Mesenchymal stem cell (in vitro differentiated cells and primary cell): ENCODE measurements at regions not wholly inside any gene's neighbourhood (a gene's known extent, or its start where the extent isn't known, plus 50 kb on each side); places are given as distances from the start of the nearest gene placed in this dataset.

Source experiments
- DNase-seq: peaks from one replicate; pipeline ENCODE4 v3.0.0-alpha.2; 2013
- H2AFZ ChIP-seq: one replicate; pipeline ENCODE4 v1.6.1; 2013; ENCODE audit warnings: low read depth, mild to moderate bottlenecking, control low read depth, inconsistent platforms, low read length, moderate library complexity
- H2AK5ac ChIP-seq: 2 replicates; pipeline ENCODE4 v1.6.1; 2013; ENCODE audit warnings: low read length, moderate library complexity, mild to moderate bottlenecking, inconsistent platforms; ENCODE audit not compliant: severe bottlenecking
- H2BK120ac ChIP-seq: one replicate; pipeline ENCODE4 v1.6.1; 2013; ENCODE audit warnings: low read depth, mild to moderate bottlenecking, inconsistent platforms, low read length, moderate library complexity
- H2BK12ac ChIP-seq, 2 experiments: one replicate each; pipeline ENCODE4 v1.6.1; 2013; ENCODE audit warnings: inconsistent platforms in 2 of 2, low read length in 2 of 2, mild to moderate bottlenecking in 2 of 2, moderate library complexity in 2 of 2, control low read depth in 1 of 2
- H2BK15ac ChIP-seq: one replicate; pipeline ENCODE4 v1.6.1; 2013; ENCODE audit warnings: mild to moderate bottlenecking, low read depth, inconsistent platforms; ENCODE audit not compliant: poor library complexity, severe bottlenecking
- H2BK5ac ChIP-seq: 2 replicates; pipeline ENCODE4 v1.6.1; 2013; ENCODE audit warnings: low read depth, mild to moderate bottlenecking, low read length, control low read depth, inconsistent platforms; ENCODE audit not compliant: poor library complexity, severe bottlenecking
- H3K14ac ChIP-seq, 2 experiments: one replicate each; pipeline ENCODE4 v1.6.1; 2013; ENCODE audit warnings: inconsistent platforms in 2 of 2, low read length in 2 of 2, control low read depth in 1 of 2, mild to moderate bottlenecking in 1 of 2, moderate library complexity in 1 of 2
- H3K18ac ChIP-seq, 2 experiments: one replicate each; pipeline ENCODE4 v1.6.1; 2013; ENCODE audit warnings: inconsistent platforms in 2 of 2, low read length in 2 of 2, control low read depth in 1 of 2, low read depth in 1 of 2, mild to moderate bottlenecking in 1 of 2
- H3K23ac ChIP-seq, 2 experiments: one replicate each; pipeline ENCODE4 v1.6.1; 2013; ENCODE audit warnings: inconsistent platforms in 2 of 2, low read length in 2 of 2, mild to moderate bottlenecking in 2 of 2, moderate library complexity in 2 of 2, control low read depth in 1 of 2
- H3K27ac ChIP-seq: 2 replicates; pipeline ENCODE4 v1.5.1; 2013; ENCODE audit warnings: mild to moderate bottlenecking, moderate library complexity, low read length, control low read depth, inconsistent platforms; ENCODE audit not compliant: poor library complexity, severe bottlenecking
- H3K27me3 ChIP-seq, 2 experiments: 2 replicates each; pipeline versions ENCODE4 v1.6.1 to v1.7.0; 2013; ENCODE audit warnings: low read length in 2 of 2, mild to moderate bottlenecking in 2 of 2, moderate library complexity in 2 of 2, control low read depth in 1 of 2, inconsistent platforms in 1 of 2; ENCODE audit not compliant: control insufficient read depth in 1 of 2, insufficient read depth in 1 of 2
- H3K36me3 ChIP-seq, 2 experiments: 2 replicates each; pipeline versions ENCODE4 v1.6.1 to v1.7.0; 2013; ENCODE audit warnings: low read length in 2 of 2, control low read depth in 1 of 2, inconsistent platforms in 1 of 2, low read depth in 1 of 2, mild to moderate bottlenecking in 1 of 2; ENCODE audit not compliant: insufficient read depth in 2 of 2, control insufficient read depth in 1 of 2
- H3K4ac ChIP-seq, 2 experiments: one replicate each; pipeline ENCODE4 v1.6.1; 2013; ENCODE audit warnings: inconsistent platforms in 2 of 2, low read length in 2 of 2, mild to moderate bottlenecking in 2 of 2, moderate library complexity in 2 of 2, control low read depth in 1 of 2, low read depth in 1 of 2
- H3K4me1 ChIP-seq: 2 replicates; pipeline ENCODE4 v1.6.1; 2013; ENCODE audit warnings: low read depth, low read length, control low read depth; ENCODE audit not compliant: control insufficient read depth, insufficient read depth
- H3K4me2 ChIP-seq: 2 replicates; pipeline ENCODE4 v1.6.1; 2013; ENCODE audit warnings: low read length, mild to moderate bottlenecking, inconsistent platforms; ENCODE audit not compliant: poor library complexity, severe bottlenecking
- H3K4me3 ChIP-seq, 2 experiments: 2 replicates each; pipeline versions ENCODE4 v1.5.1 to v1.7.0; 2013; ENCODE audit warnings: low read length in 2 of 2, mild to moderate bottlenecking in 2 of 2, control low read depth in 1 of 2, low read depth in 1 of 2; ENCODE audit not compliant: insufficient read depth in 1 of 2
- H3K79me1 ChIP-seq: replicated peaks from 2 replicates; pipeline ENCODE4 v1.6.1; 2013; ENCODE audit warnings: mild to moderate bottlenecking, control low read depth, low read length, inconsistent platforms; ENCODE audit not compliant: poor library complexity, severe bottlenecking
- H3K9ac ChIP-seq: 2 replicates; pipeline ENCODE4 v1.7.0; 2013; ENCODE audit warnings: mild to moderate bottlenecking, low read length, moderate library complexity
- H3K9me3 ChIP-seq: 2 replicates; pipeline ENCODE4 v1.7.0; 2013; ENCODE audit warnings: mild to moderate bottlenecking, low read length; ENCODE audit not compliant: control insufficient read depth
- H4K8ac ChIP-seq: one replicate; pipeline ENCODE4 v1.6.1; 2013; ENCODE audit warnings: inconsistent platforms, mild to moderate bottlenecking, low read length, moderate library complexity
- H4K91ac ChIP-seq: one replicate; pipeline ENCODE4 v1.6.1; 2013; ENCODE audit warnings: mild to moderate bottlenecking, low read length, inconsistent platforms
- WGBS: methylation state at CpG from one replicate; pipeline ENCODE4 v1.1.7; 2013; ENCODE audit warnings: mixed read lengths; 5-methylcytosine and 5-hydroxymethylcytosine counted together

GRCh38 chr4:71230271-71231128, 108.3 kb upstream of the SLC4A4 start:
- Histone ChIP-seq H4K91ac (peak overlapping the region; percentile 0), H3K4me1 (peaks cover 2% of the 10 kb centered on the region), H3K36me3 (no peaks in the 10 kb centered on the region), H4K8ac (no peak overlapping the region), H3K9ac (no peak overlapping the region), H2BK5ac (no peak overlapping the region), H2AK5ac (no peak overlapping the region), H3K14ac (no peak overlapping the region), H2BK120ac (no peak overlapping the region), H3K23ac (peak overlapping the region in 1 of 2 experiments; percentile 1), H3K4me3 (peak overlapping the region in 1 of 2 experiments; percentile 25), H3K27me3 (no peaks in the 10 kb centered on the region), H2BK12ac (no peak overlapping the region), H3K18ac (no peak overlapping the region), H3K79me1 (peaks cover 5% of the 10 kb centered on the region), H3K27ac (no peak overlapping the region), H3K9me3 (no peaks in the 10 kb centered on the region), H2BK15ac (no peak overlapping the region), H3K4ac (no peak overlapping the region), H3K4me2 (no peak overlapping the region), H2AFZ (no peak overlapping the region)
- 89% methylated on average over 11 of the region's 11 CpGs for WGBS
- DNase-seq = peak; percentile 21

GRCh38 chr4:71231129-71232055, 107.4 kb upstream of the SLC4A4 start:
- Histone ChIP-seq H3K27me3 (no peaks in the 10 kb centered on the region), H3K4me1 (peaks cover 2% of the 10 kb centered on the region), H4K8ac (no peak overlapping the region), H3K9ac (peak overlapping the region; percentile 22), H2BK5ac (no peak overlapping the region), H3K36me3 (no peaks in the 10 kb centered on the region), H2BK120ac (no peak overlapping the region), H3K4me2 (no peak overlapping the region), H3K27ac (no peak overlapping the region), H3K23ac (peak overlapping the region in 1 of 2 experiments; percentile 1), H3K79me1 (peaks cover 8% of the 10 kb centered on the region), H3K14ac (no peak overlapping the region), H2AFZ (no peak overlapping the region), H2BK12ac (no peak overlapping the region), H3K4me3 (peak overlapping the region in 1 of 2 experiments; percentile 25), H3K4ac (no peak overlapping the region), H3K9me3 (no peaks in the 10 kb centered on the region), H2AK5ac (no peak overlapping the region), H4K91ac (peak overlapping the region; percentile 0), H3K18ac (peak overlapping the region in 1 of 2 experiments; percentile 51), H2BK15ac (no peak overlapping the region)
- DNase-seq = no peak
- WGBS = 90% methylated on average over 14 of the region's 14 CpGs

- Histone ChIP-seq H3K4me2 (no peak overlapping the region), H2BK5ac (no peak overlapping the region), H3K4me3 (no peak overlapping the region), H3K4me1 (peaks cover 2% of the 10 kb centered on the region), H3K18ac (no peak overlapping the region), H3K27me3 (no peaks in the 10 kb centered on the region), H2AFZ (no peak overlapping the region), H3K27ac (no peak overlapping the region), H2BK120ac (no peak overlapping the region), H3K23ac (no peak overlapping the region), H3K9ac (no peak overlapping the region), H4K91ac (no peak overlapping the region), H2AK5ac (no peak overlapping the region), H3K14ac (no peak overlapping the region), H2BK15ac (no peak overlapping the region), H3K79me1 (peaks cover 6% of the 10 kb centered on the region), H2BK12ac (no peak overlapping the region), H4K8ac (no peak overlapping the region), H3K4ac (no peak overlapping the region), H3K9me3 (no peaks in the 10 kb centered on the region), H3K36me3 (no peaks in the 10 kb centered on the region)
- WGBS = no CpG with 5 or more reads among the region's 1 CpG
- no peak for DNase-seq
These were observed 106.8 kb upstream of the SLC4A4 start for GRCh38 chr4:71232056-71232430.

GRCh38 chr4:71232846-71233245, 106.0 kb upstream of the SLC4A4 start:
- Histone ChIP-seq H3K4me3 (no peak overlapping the region), H3K4me1 (peaks cover 4% of the 10 kb centered on the region), H3K27ac (no peak overlapping the region), H4K8ac (no peak overlapping the region), H2BK15ac (no peak overlapping the region), H3K79me1 (peaks cover 4% of the 10 kb centered on the region), H2BK120ac (no peak overlapping the region), H2BK5ac (no peak overlapping the region), H4K91ac (no peak overlapping the region), H3K23ac (no peak overlapping the region), H3K14ac (no peak overlapping the region), H3K18ac (no peak overlapping the region), H3K4ac (no peak overlapping the region), H2AFZ (no peak overlapping the region), H3K36me3 (no peaks in the 10 kb centered on the region), H2BK12ac (no peak overlapping the region), H3K4me2 (no peak overlapping the region), H3K27me3 (no peaks in the 10 kb centered on the region), H3K9ac (no peak overlapping the region), H3K9me3 (no peaks in the 10 kb centered on the region), H2AK5ac (no peak overlapping the region)
- DNase-seq = no peak
- 67% methylated on average over 1 of the region's 1 CpG for WGBS
